Activated B cell treated with CpG ODN at 0.5 μM for 24 hours (primary cell): ENCODE measurements at regions not wholly inside any gene's neighbourhood (a gene's known extent, or its start where the extent isn't known, plus 50 kb on each side); places are given as distances from the start of the nearest gene placed in this dataset.

Experiments used
- ATAC-seq: fragments of 200-7000 bp; cut with Tn5 transposase; one replicate; pipeline ENCODE4 v1.10.0; 2021; ENCODE audit warnings: low read depth, mild to moderate bottlenecking, moderate library complexity
- CTCF ChIA-PET: fragments of 350-600 bp; sonication (Branson Sonifier 250); formaldehyde crosslinking; loops from one replicate; lab custom pipeline; 2021; ENCODE audit warnings: antibody characterized with exemption; lab: Charles Lee
- POLR2A ChIA-PET: fragments of 350-600 bp; sonication (Branson Sonifier 250); formaldehyde crosslinking; loops from one replicate; lab custom pipeline; 2021; ENCODE audit warnings: antibody characterized with exemption; lab: Charles Lee
- DNase-seq: peaks from one replicate; pipeline ENCODE4 v3.0.0; 2022
- H3K27ac Mint-ChIP-seq: one replicate; pipeline ENCODE4 v1.8.0; 2020; ENCODE audit warnings: mixed read lengths
- H3K27me3 Mint-ChIP-seq: one replicate; pipeline ENCODE4 v1.8.0; 2021; ENCODE audit warnings: mixed read lengths
- H3K36me3 Mint-ChIP-seq: one replicate; pipeline ENCODE4 v1.8.0; 2021; ENCODE audit warnings: low read depth, mixed read lengths
- H3K4me1 Mint-ChIP-seq: one replicate; pipeline ENCODE4 v1.8.0; 2021; ENCODE audit warnings: mixed read lengths
- H3K4me3 Mint-ChIP-seq: one replicate; pipeline ENCODE4 v1.8.0; 2020; ENCODE audit warnings: mild to moderate bottlenecking, mixed read lengths
- H3K9me3 Mint-ChIP-seq: one replicate; pipeline ENCODE4 v1.8.0; 2020; ENCODE audit warnings: mixed read lengths
- intact Hi-C: fragments of 100-400 bp; cut with micrococcal nuclease; formaldehyde crosslinking; loops from one replicate; pipeline ENCODE4 v1.15.1; 2024
- TF ChIP-seq, protein P1 (sequence below): fragments of 200-600 bp; IDR thresholded peaks from one replicate; pipeline ENCODE4 v1.8.0; 2022; ENCODE audit warnings: antibody characterized with exemption, mild to moderate bottlenecking

DNA sequence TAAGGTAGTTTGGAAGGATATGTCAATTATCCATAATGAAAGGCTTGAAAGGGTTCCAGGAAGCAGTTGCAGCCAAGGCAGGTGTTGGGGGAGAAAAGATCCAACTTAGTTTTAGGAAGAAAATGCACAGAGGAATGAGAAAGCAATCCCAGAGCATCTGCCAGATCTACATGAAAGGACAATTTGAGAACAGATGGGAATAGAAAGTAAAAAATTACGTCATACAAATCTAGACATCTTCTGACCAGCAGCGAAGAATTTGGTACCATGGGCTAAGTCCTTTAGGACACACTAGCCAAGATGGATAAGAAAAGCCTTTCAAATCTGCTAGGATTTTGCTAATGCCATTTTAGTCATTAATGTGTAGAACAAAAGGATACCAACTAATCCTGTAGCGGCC, 244.1 kb upstream of the PRR16 start:
- Mint-ChIP-seq H3K4me1 (no peaks in the 10 kb centered on the region), H3K36me3 (no peaks in the 10 kb centered on the region), H3K27ac (no peak overlapping the region), H3K4me3 (no peak overlapping the region), H3K27me3 (no peaks in the 10 kb centered on the region), H3K9me3 (peaks cover 2% of the 10 kb centered on the region)
- intact Hi-C loops: no loop called here
- TF ChIP-seq, protein P1, sequence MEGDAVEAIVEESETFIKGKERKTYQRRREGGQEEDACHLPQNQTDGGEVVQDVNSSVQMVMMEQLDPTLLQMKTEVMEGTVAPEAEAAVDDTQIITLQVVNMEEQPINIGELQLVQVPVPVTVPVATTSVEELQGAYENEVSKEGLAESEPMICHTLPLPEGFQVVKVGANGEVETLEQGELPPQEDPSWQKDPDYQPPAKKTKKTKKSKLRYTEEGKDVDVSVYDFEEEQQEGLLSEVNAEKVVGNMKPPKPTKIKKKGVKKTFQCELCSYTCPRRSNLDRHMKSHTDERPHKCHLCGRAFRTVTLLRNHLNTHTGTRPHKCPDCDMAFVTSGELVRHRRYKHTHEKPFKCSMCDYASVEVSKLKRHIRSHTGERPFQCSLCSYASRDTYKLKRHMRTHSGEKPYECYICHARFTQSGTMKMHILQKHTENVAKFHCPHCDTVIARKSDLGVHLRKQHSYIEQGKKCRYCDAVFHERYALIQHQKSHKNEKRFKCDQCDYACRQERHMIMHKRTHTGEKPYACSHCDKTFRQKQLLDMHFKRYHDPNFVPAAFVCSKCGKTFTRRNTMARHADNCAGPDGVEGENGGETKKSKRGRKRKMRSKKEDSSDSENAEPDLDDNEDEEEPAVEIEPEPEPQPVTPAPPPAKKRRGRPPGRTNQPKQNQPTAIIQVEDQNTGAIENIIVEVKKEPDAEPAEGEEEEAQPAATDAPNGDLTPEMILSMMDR: no peak
- no peak for DNase-seq
- ChIA-PET CTCF (no interaction called here), POLR2A (no interaction called here)
- no peak for ATAC-seq

DNA sequence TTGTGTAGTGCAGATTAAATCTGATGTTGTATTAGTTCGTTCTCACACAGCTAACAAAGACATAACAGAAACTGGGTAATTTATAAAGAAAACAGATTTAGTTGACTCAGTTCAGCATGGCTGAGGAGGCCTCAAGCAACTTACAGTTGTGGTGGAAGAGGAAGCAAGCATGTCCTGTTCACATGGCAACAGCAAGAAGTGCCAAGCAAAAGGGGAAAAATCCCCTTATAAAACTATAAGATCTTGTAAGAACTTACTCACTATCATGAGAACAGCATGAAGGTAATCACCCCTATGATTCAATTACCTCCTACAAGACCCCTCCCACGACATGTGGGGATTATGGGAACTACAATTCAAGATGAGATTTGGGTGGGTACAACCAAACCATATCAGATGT, 238.6 kb upstream of the PRR16 start:
- no peaks in the 10 kb centered on the region for H3K4me1 Mint-ChIP-seq
- H3K9me3 Mint-ChIP-seq: peaks cover 2% of the 10 kb centered on the region
- ATAC-seq: no peak
- POLR2A ChIA-PET: no interaction called here
- no peak overlapping the region for H3K27ac Mint-ChIP-seq
- no peaks in the 10 kb centered on the region for H3K36me3 Mint-ChIP-seq
- H3K4me3 Mint-ChIP-seq: no peak overlapping the region
- intact Hi-C loops: no loop called here
- H3K27me3 Mint-ChIP-seq: no peaks in the 10 kb centered on the region
- DNase-seq: no peak
- CTCF ChIA-PET: no interaction called here
- TF ChIP-seq, protein P1: no peak

DNA sequence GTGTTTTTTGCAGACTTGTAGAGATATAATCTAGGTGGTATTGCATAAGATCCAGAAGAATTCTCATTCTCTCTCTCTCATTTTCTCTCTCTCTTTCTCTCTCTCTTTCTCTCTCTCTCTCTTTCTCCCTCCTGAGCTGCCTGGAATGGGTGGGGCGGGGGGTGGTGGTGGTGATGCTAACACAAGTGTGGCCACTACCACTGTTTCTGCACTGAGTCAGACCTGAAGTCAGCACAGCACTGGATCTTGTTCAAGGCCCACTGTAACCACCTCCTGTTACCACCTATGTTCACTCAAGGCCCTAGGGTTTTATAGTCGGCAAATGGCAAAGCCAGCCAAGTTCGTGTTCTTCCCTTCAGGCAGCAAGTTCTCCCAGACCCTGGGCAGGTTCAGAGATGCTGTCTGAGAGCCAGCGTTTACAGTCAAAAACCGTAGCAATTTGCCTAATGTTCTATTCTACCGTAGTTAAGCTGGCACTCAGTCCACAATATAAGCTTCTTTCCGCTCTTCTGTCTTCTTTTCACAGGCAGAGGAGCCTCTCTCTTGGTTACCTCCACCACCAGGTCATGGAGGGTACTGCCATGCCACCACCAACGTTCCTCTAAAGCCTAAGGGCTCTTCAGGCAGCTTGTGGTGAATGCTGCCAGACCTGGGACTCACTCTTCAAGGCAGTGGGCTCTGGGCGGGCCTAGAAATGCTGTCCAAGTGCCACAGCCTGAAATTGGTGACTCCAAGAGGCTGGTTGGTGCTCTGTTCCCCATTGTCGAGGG, 235.7 kb upstream of the PRR16 start:
- Mint-ChIP-seq H3K36me3 (no peaks in the 10 kb centered on the region), H3K4me1 (no peaks in the 10 kb centered on the region), H3K4me3 (no peak overlapping the region), H3K27me3 (no peaks in the 10 kb centered on the region), H3K27ac (no peak overlapping the region), H3K9me3 (peaks cover 4% of the 10 kb centered on the region)
- DNase-seq (no peak), ATAC-seq (no peak)
- TF ChIP-seq, protein P1: no peak
- ChIA-PET POLR2A (no interaction called here), CTCF (no interaction called here)
- intact Hi-C loops: no loop called here

DNA sequence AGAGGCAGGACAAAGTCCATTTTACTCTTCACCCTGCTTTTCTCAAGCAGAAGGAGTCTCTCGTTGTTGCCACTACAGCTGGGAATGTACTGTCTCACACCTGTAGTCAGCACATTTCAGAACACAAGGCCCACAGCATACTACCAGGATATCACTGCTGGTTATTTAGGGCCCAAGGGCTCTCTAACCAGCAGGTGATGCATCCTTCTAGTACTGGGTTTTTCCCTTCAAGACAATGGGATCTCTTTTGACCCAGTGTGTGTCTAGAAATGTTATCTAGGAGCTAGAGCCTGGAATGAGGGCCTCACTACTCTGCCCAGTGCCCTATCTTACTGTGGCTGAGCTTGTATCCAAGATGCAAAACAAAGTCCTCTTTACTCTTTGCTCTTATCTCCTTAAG, 235.1 kb upstream of the PRR16 start:
- intact Hi-C loops: no loop called here
- CTCF ChIA-PET: no interaction called here
- Mint-ChIP-seq H3K27me3 (no peaks in the 10 kb centered on the region), H3K4me3 (no peak overlapping the region), H3K36me3 (no peaks in the 10 kb centered on the region), H3K27ac (no peak overlapping the region), H3K9me3 (peaks cover 4% of the 10 kb centered on the region), H3K4me1 (no peaks in the 10 kb centered on the region)
- TF ChIP-seq, protein P1: no peak
- DNase-seq (no peak), ATAC-seq (no peak)
- POLR2A ChIA-PET: no interaction called here

DNA sequence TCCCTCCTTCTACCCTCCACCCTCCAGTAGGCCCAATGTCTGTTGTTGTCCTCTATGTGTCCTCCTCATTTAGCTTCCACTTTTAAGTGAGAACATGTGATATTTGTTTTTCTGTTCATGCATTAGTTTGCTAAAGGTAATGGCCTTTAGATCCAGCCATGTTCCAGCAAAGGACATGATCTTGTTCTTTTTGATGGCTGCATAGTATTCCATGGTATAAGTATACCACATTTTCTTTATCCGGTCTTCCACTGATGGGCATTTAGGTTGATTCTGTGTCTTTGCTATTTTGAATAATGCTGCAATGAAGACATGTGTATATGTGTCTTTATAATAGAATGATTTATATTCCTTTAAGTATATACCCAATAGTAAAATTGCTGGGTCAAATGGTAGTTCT, 232.5 kb upstream of the PRR16 start:
- H3K4me1 Mint-ChIP-seq: peaks cover 3% of the 10 kb centered on the region
- TF ChIP-seq, protein P1: no peak
- CTCF ChIA-PET: no interaction called here

More for the DNA sequence above, 232.5 kb upstream of the PRR16 start:
- no peaks in the 10 kb centered on the region for H3K27me3 Mint-ChIP-seq
- peaks cover 4% of the 10 kb centered on the region for H3K9me3 Mint-ChIP-seq
- H3K36me3 Mint-ChIP-seq: no peaks in the 10 kb centered on the region
- H3K4me3 Mint-ChIP-seq: no peak overlapping the region
- intact Hi-C loops: no loop called here
- no peak overlapping the region for H3K27ac Mint-ChIP-seq
- DNase-seq (no peak), ATAC-seq (no peak)
- POLR2A ChIA-PET: no interaction called here
